OCI-LY7 (cell line): ENCODE measurements at regions not wholly inside any gene's neighbourhood (a gene's known extent, or its start where the extent isn't known, plus 50 kb on each side); places are given as distances from the start of the nearest gene placed in this dataset.

Experiments used
- BruUV-seq: library from RNA; stranded (reverse); fragments of 400-500 nt; replicated peaks from 2 replicates; lab custom pipeline; 2021; lab: Mats Ljungman, UMichigan
- CTCF ChIA-PET: fragments of 300-600 bp; sonication (Branson Sonifier 250); formaldehyde crosslinking; loops from one replicate; lab custom pipeline; 2022; ENCODE audit warnings: antibody characterized with exemption; ENCODE audit not compliant: unreplicated experiment; lab: Charles Lee
- POLR2A ChIA-PET: fragments of 300-600 bp; sonication (Branson Sonifier 250); formaldehyde crosslinking; loops from one replicate; lab custom pipeline; 2022; ENCODE audit warnings: antibody characterized with exemption; lab: Charles Lee
- DNase-seq: peaks from one replicate; pipeline ENCODE4 v3.0.0-alpha.2; 2015; ENCODE audit warnings: low spot score
- H2AFZ ChIP-seq: fragments of 200-600 bp; sonication (generic), shearing (Covaris generic); 2 replicates; pipeline ENCODE4 v1.6.1; 2014; ENCODE audit warnings: mild to moderate bottlenecking, antibody characterized with exemption, low read length, moderate library complexity
- H3K27ac ChIP-seq: fragments of 200-600 bp; sonication (generic); 2 replicates; pipeline ENCODE4 v1.5.1; 2014; ENCODE audit warnings: mixed run types, low read depth, mild to moderate bottlenecking, moderate library complexity, low read length, inconsistent platforms; ENCODE audit not compliant: poor library complexity, severe bottlenecking
- H3K36me3 ChIP-seq: fragments of 200-600 bp; sonication (generic); 2 replicates; pipeline ENCODE4 v1.6.1; 2014; ENCODE audit warnings: mild to moderate bottlenecking, antibody characterized with exemption, low read length, moderate library complexity, mixed read lengths; ENCODE audit not compliant: insufficient read depth
- H3K4me1 ChIP-seq: fragments of 200-600 bp; sonication (generic); 2 replicates; pipeline ENCODE4 v1.5.1; 2014; ENCODE audit warnings: mild to moderate bottlenecking, low read length; ENCODE audit not compliant: insufficient read depth, poor library complexity, severe bottlenecking
- H3K4me2 ChIP-seq: fragments of 200-600 bp; sonication (generic); 2 replicates; pipeline ENCODE4 v1.6.1; 2014; ENCODE audit warnings: mild to moderate bottlenecking, low read length
- H3K4me3 ChIP-seq: fragments of 200-600 bp; sonication (generic); 2 replicates; pipeline ENCODE4 v1.5.1; 2014; ENCODE audit warnings: mild to moderate bottlenecking, low read depth, low read length; ENCODE audit not compliant: poor library complexity, severe bottlenecking
- H3K79me2 ChIP-seq: fragments of 200-600 bp; sonication (generic); 2 replicates; pipeline ENCODE4 v1.6.1; 2016; ENCODE audit warnings: low read depth, mild to moderate bottlenecking, low read length, moderate library complexity, mixed read lengths; ENCODE audit not compliant: insufficient read depth
- H3K9me2 ChIP-seq: fragments of 200-600 bp; sonication (generic); 2 replicates; pipeline ENCODE4 v1.6.1; 2016; ENCODE audit warnings: mild to moderate bottlenecking, low read length, mixed read lengths; ENCODE audit not compliant: insufficient read depth
- H3K9me3 ChIP-seq: fragments of 200-600 bp; sonication (generic); 2 replicates; pipeline ENCODE4 v1.6.1; 2014; ENCODE audit warnings: mild to moderate bottlenecking, mixed run types, low read length, mixed read lengths
- H4K20me1 ChIP-seq: fragments of 200-600 bp; sonication (generic); 2 replicates; pipeline ENCODE4 v1.6.1; 2014; ENCODE audit warnings: mild to moderate bottlenecking, antibody characterized with exemption, low read length, moderate library complexity, mixed read lengths; ENCODE audit not compliant: insufficient read depth
- CTCF ChIP-seq: fragments of 200-600 bp; sonication (generic); conservative IDR thresholded peaks from 2 replicates; pipeline ENCODE4 v1.5.1; 2014; ENCODE audit warnings: mild to moderate bottlenecking, antibody characterized with exemption, low read length, moderate library complexity, mixed read lengths
- EZH2phosphoT487 ChIP-seq: fragments of 200-600 bp; sonication (generic); IDR thresholded peaks from 2 replicates; pipeline ENCODE4 v1.6.1; 2018; ENCODE audit warnings: low read depth, borderline replicate concordance, mild to moderate bottlenecking, mixed run types, antibody characterized with exemption, low read length, moderate library complexity, mixed read lengths
- intact Hi-C: fragments of 100-400 bp; cut with micrococcal nuclease; formaldehyde crosslinking; loops from one replicate; pipeline ENCODE4 v1.10.0; 2022; ENCODE audit not compliant: unreplicated experiment

GRCh38 chr3:31431321-31431720 lies 101.4 kb upstream of the STT3B start:
- H3K4me3 ChIP-seq, result no peak overlapping the region
- no peak for DNase-seq
- POLR2A ChIA-PET, result interaction anchor here (0.7 to 1.0 kb wide), 3 partner anchors 26 to 1763 kb away, joined by 3 read pairs; no protein-coding TSS in a partner anchor
- no peak overlapping the region for H3K4me2 ChIP-seq
- no TSS peak for BruUV-seq
- CTCF ChIA-PET, result no interaction called here
- H3K9me3 ChIP-seq, result no peaks in the 10 kb centered on the region; the same call in none of the 2 replicates
- no peaks in the 10 kb centered on the region for H4K20me1 ChIP-seq
- no peak for TF ChIP-seq EZH2phosphoT487
- TF ChIP-seq CTCF, result no peak
- H3K4me1 ChIP-seq, result no peaks in the 10 kb centered on the region
- no peaks in the 10 kb centered on the region for H3K9me2 ChIP-seq
- H3K36me3 ChIP-seq, result no peaks in the 10 kb centered on the region
- no peak overlapping the region for H3K27ac ChIP-seq
- no peaks in the 10 kb centered on the region for H3K79me2 ChIP-seq
- no peak overlapping the region for H2AFZ ChIP-seq
- intact Hi-C loops, result no loop called here

GRCh38 chr3:31432897-31433678 lies 99.6 kb upstream of the STT3B start:
- ChIA-PET CTCF (no interaction called here), POLR2A (interaction anchor here (0.7 kb wide), 1 partner anchor 1008 kb away, joined by 3 read pairs; no protein-coding TSS in a partner anchor)
- Histone ChIP-seq H3K4me3 (no peak overlapping the region), H3K4me1 (no peaks in the 10 kb centered on the region), H3K27ac (no peak overlapping the region), H3K4me2 (no peak overlapping the region), H2AFZ (no peak overlapping the region; the same call in 1 of the 2 replicates), H3K79me2 (no peaks in the 10 kb centered on the region), H3K36me3 (no peaks in the 10 kb centered on the region), H3K9me3 (peaks cover 4% of the 10 kb centered on the region; the same call in 1 of the 2 replicates), H3K9me2 (no peaks in the 10 kb centered on the region), H4K20me1 (no peaks in the 10 kb centered on the region)
- TF ChIP-seq EZH2phosphoT487 (no peak), CTCF (no peak)
- intact Hi-C loops, result no loop called here
- DNase-seq, result no peak
- BruUV-seq, result no TSS peak

GRCh38 chr3:31433679-31433992 lies 99.1 kb upstream of the STT3B start:
- H3K9me2 ChIP-seq, result no peaks in the 10 kb centered on the region
- H3K36me3 ChIP-seq, result no peaks in the 10 kb centered on the region
- ChIA-PET CTCF (no interaction called here), POLR2A (interaction anchor here (0.7 kb wide), 1 partner anchor 1009 kb away, joined by 3 read pairs; no protein-coding TSS in a partner anchor)
- H2AFZ ChIP-seq, result no peak overlapping the region; the same call in 1 of the 2 replicates
- no peak for DNase-seq
- no peak overlapping the region for H3K27ac ChIP-seq
- H3K4me1 ChIP-seq, result no peaks in the 10 kb centered on the region
- no peaks in the 10 kb centered on the region for H3K79me2 ChIP-seq
- H3K9me3 ChIP-seq, result peaks cover 4% of the 10 kb centered on the region; the same call in 1 of the 2 replicates
- BruUV-seq, result no TSS peak
- H3K4me2 ChIP-seq, result no peak overlapping the region
- H3K4me3 ChIP-seq, result no peak overlapping the region
- H4K20me1 ChIP-seq, result no peaks in the 10 kb centered on the region
- intact Hi-C loops, result no loop called here
- TF ChIP-seq EZH2phosphoT487 (no peak), CTCF (no peak)
